K562 (cell line): ENCODE measurements at regions not wholly inside any gene's neighbourhood (a gene's known extent, or its start where the extent isn't known, plus 50 kb on each side); places are given as distances from the start of the nearest gene placed in this dataset.

Source experiments
- ATAC-seq: fragments of 200-7000 bp; cut with Tn5 transposase; 3 replicates; pipeline ENCODE4 v1.9.1; 2020; ENCODE audit warnings: moderate library complexity
- BruUV-seq: library from RNA; stranded (reverse); fragments of 400-500 nt; replicated peaks from 2 replicates; lab custom pipeline; 2021; lab: Mats Ljungman, UMichigan
- CTCF ChIA-PET: fragments of 300-600 bp; formaldehyde crosslinking; extraction: SDS; loops from one replicate; lab custom pipeline; 2021; ENCODE audit warnings: low intra/inter-chr PET ratio; lab: Yijun Ruan, JAX
- POLR2A ChIA-PET: fragments of 300-600, 350-650 bp; sonication (Branson Sonifier 250); formaldehyde crosslinking; extraction: SDS; loops from one replicate; lab custom pipeline; 2021; ENCODE audit warnings: antibody characterized with exemption, inconsistent platforms; lab: Yijun Ruan, JAX
- DNase-seq, 4 experiments: peaks; one replicate each; pipeline versions ENCODE4 v3.0.0 to v3.0.0-alpha.2; 2011 to 2018; ENCODE audit warnings: low spot score in 3 of 4, mixed read lengths in 3 of 4; ENCODE audit errors: extremely low read depth in 1 of 4
- FAIRE-seq: peaks from 2 replicates; lab custom pipeline; 2011; peaks lifted over from hg19 to GRCh38; lab: Jason Lieb, UNC
- H2AFZ ChIP-seq: 2 replicates; pipeline ENCODE4 v1.6.0; 2011; ENCODE audit warnings: low read depth, low read length, control low read depth, inconsistent platforms
- H3K27ac ChIP-seq: fragments of 200-600 bp; 3 replicates; pipeline ENCODE4 v1.8.0; 2011; ENCODE audit warnings: low read depth, mild to moderate bottlenecking, control low read depth, inconsistent platforms, low read length, moderate library complexity, mixed read lengths; ENCODE audit errors: extremely low read depth
- H3K27me3 ChIP-seq, 2 experiments: fragments of 300-600 bp in 1 of 2; 2 replicates in 1 of 2; 3 replicates in 1 of 2; pipeline versions ENCODE4 v1.6.0 to v1.8.0; 2011; ENCODE audit warnings: inconsistent platforms in 2 of 2, low read length in 2 of 2, mild to moderate bottlenecking in 1 of 2, mixed read lengths in 1 of 2, moderate library complexity in 1 of 2; ENCODE audit not compliant: control insufficient read depth in 2 of 2, insufficient read depth in 2 of 2
- H3K36me3 ChIP-seq: fragments of 300-600 bp; 3 replicates; pipeline ENCODE4 v1.8.0; 2011; ENCODE audit warnings: mild to moderate bottlenecking, low read length, inconsistent platforms; ENCODE audit not compliant: control insufficient read depth, insufficient read depth
- H3K4me1 ChIP-seq, 2 experiments: fragments of 200-600 bp in 1 of 2; replicated peaks in 1 of 2; 2 replicates in 1 of 2; 3 replicates in 1 of 2; pipeline versions ENCODE4 v1.5.1 to v1.8.0; 2011; ENCODE audit warnings: inconsistent platforms in 2 of 2, low read length in 2 of 2, mild to moderate bottlenecking in 1 of 2, mixed read lengths in 1 of 2, moderate library complexity in 1 of 2; ENCODE audit not compliant: control insufficient read depth in 2 of 2, insufficient read depth in 2 of 2
- H3K4me2 ChIP-seq: 2 replicates; pipeline ENCODE4 v1.6.1; 2011; ENCODE audit warnings: low read length, control low read depth, inconsistent platforms, mixed read lengths; ENCODE audit not compliant: insufficient read depth
- H3K4me3 ChIP-seq: fragments of 200-600 bp; sonication (generic), shearing (Covaris generic); 2 replicates; pipeline ENCODE4 v1.5.1; 2016; ENCODE audit warnings: control low read depth, inconsistent platforms
- H3K79me2 ChIP-seq: fragments of 200-600 bp; 3 replicates; pipeline ENCODE4 v1.8.0; 2011; ENCODE audit warnings: low read length, inconsistent platforms; ENCODE audit not compliant: control insufficient read depth, insufficient read depth
- H3K9ac ChIP-seq, 2 experiments: 2 replicates each; pipeline versions ENCODE4 v1.6.0 to v1.6.1; 2011; ENCODE audit warnings: low read depth in 2 of 2, low read length in 2 of 2, control low read depth in 1 of 2, inconsistent platforms in 1 of 2, mild to moderate bottlenecking in 1 of 2, mixed read lengths in 1 of 2; ENCODE audit not compliant: insufficient read depth in 1 of 2
- H3K9me1 ChIP-seq: one replicate; pipeline ENCODE4 v1.6.0; 2011; ENCODE audit warnings: inconsistent platforms, mild to moderate bottlenecking, low read length, moderate library complexity; ENCODE audit not compliant: control insufficient read depth, insufficient read depth
- H3K9me3 ChIP-seq: replicated peaks from 2 replicates; pipeline ENCODE4 v1.5.1; 2011; ENCODE audit warnings: low read depth, low read length, inconsistent platforms; ENCODE audit not compliant: control insufficient read depth, insufficient read depth
- H4K20me1 ChIP-seq: replicated peaks from 2 replicates; pipeline ENCODE4 v1.6.1; 2011; ENCODE audit warnings: low read length, inconsistent platforms, mixed read lengths; ENCODE audit not compliant: control insufficient read depth, insufficient read depth
- HMGN3 ChIP-seq: IDR thresholded peaks from 2 replicates; pipeline ENCODE4 v1.6.1; 2011; ENCODE audit warnings: borderline replicate concordance, low read depth, mild to moderate bottlenecking, mixed read lengths, low read length; ENCODE audit not compliant: insufficient read length; ENCODE audit errors: extremely low read depth
- L3MBTL2 ChIP-seq: fragments of 450-650 bp; IDR thresholded peaks from 2 replicates; pipeline ENCODE4 v1.6.1; 2016; ENCODE audit warnings: mild to moderate bottlenecking, moderate library complexity
- NRF1 ChIP-seq, 2 experiments: fragments of 450-650 bp; IDR thresholded peaks in 1 of 2; conservative IDR thresholded peaks in 1 of 2; 2 replicates each; pipeline ENCODE4 v1.6.1; 2014; ENCODE audit warnings: mild to moderate bottlenecking in 2 of 2
- RBM25 ChIP-seq: fragments of 200-400 bp; formaldehyde crosslinking; IDR thresholded peaks from 2 replicates; pipeline ENCODE4 v1.6.1; 2018; ENCODE audit warnings: low read length, low read depth, moderate library complexity; ENCODE audit not compliant: severe bottlenecking
- SMARCA4 ChIP-seq: fragments of 450-650 bp; IDR thresholded peaks from 2 replicates; pipeline ENCODE4 v1.6.1; 2016
- SNIP1 ChIP-seq: fragments of 450-650 bp; IDR thresholded peaks from 2 replicates; pipeline ENCODE4 v1.7.1; 2017; ENCODE audit warnings: low read depth, mild to moderate bottlenecking
- TAL1 ChIP-seq: fragments of 450-650 bp; IDR thresholded peaks from 2 replicates; pipeline ENCODE4 v1.6.1; 2016; ENCODE audit warnings: mild to moderate bottlenecking
- XRCC4 ChIP-seq: IDR thresholded peaks from one replicate; pipeline ENCODE4 v1.6.1; 2011; ENCODE audit not compliant: insufficient read depth, insufficient read length; ENCODE audit errors: extremely low read depth
- ZNF431 ChIP-seq: sonication (generic); formaldehyde crosslinking; IDR thresholded peaks from 2 replicates; pipeline ENCODE4 v1.8.0; 2022; ENCODE audit warnings: mild to moderate bottlenecking, missing genetic modification reagents
- WGBS: fragments of 100-300 bp; shearing (Covaris generic); methylation state at CpG from one replicate; pipeline ENCODE4 v1.1.6; 2016; ENCODE audit warnings: low coverage, mixed read lengths; ENCODE audit not compliant: insufficient coverage; ENCODE audit errors: missing lambda C conversion rate; 5-methylcytosine and 5-hydroxymethylcytosine counted together
- in situ Hi-C: fragments of 300-500 bp; cut with MboI; formaldehyde crosslinking; loops from 4 replicates; pipeline ENCODE4 v1.15.0; 2018; ENCODE audit warnings: inconsistent platforms, mixed read lengths
- intact Hi-C: fragments of 100-400 bp; cut with micrococcal nuclease; formaldehyde crosslinking; loops from 2 replicates; pipeline ENCODE4 v1.14.2; 2022
- TF ChIP-seq, protein P1 (sequence below): conservative IDR thresholded peaks from 2 replicates; pipeline ENCODE4 v1.6.1; 2011; ENCODE audit warnings: low read depth, mild to moderate bottlenecking, low read length; ENCODE audit not compliant: control insufficient read depth

DNA sequence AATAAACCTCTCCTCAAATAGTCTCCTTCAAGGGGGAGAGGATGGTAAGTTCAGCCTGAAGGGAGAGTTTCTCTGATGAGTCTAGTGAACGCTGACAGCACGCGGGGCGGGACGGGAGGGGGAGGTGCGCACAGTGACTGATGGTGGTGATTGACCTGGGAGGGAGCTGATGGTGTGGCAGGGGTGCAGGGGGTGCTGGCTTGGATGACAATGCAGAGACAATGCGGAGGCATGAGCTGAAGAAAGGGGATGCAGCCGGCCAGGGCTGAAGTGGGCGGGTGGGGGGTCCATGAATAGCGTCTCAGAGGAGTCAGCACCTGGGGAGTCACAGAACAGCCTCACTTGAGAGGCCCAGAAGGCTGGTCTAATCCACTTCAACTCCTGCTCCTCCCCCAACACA, 142.5 kb upstream of the PJA1 start (continued):
- TF ChIP-seq HMGN3 (no peak), NRF1 (conservative IDR thresholded peaks at IDR 0.05 in 1 of 2, IDR thresholded peaks at IDR 0.05 in 1 of 2) (no peak), SNIP1 (no peak), L3MBTL2 (no peak), ZNF431 (CRISPR knock-in tag) (no peak), SMARCA4 (no peak), TAL1 (no peak)
- TF ChIP-seq, protein P1, sequence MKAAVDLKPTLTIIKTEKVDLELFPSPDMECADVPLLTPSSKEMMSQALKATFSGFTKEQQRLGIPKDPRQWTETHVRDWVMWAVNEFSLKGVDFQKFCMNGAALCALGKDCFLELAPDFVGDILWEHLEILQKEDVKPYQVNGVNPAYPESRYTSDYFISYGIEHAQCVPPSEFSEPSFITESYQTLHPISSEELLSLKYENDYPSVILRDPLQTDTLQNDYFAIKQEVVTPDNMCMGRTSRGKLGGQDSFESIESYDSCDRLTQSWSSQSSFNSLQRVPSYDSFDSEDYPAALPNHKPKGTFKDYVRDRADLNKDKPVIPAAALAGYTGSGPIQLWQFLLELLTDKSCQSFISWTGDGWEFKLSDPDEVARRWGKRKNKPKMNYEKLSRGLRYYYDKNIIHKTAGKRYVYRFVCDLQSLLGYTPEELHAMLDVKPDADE: no peak
- TF ChIP-seq, all 486 proteins: peak for 0

DNA sequence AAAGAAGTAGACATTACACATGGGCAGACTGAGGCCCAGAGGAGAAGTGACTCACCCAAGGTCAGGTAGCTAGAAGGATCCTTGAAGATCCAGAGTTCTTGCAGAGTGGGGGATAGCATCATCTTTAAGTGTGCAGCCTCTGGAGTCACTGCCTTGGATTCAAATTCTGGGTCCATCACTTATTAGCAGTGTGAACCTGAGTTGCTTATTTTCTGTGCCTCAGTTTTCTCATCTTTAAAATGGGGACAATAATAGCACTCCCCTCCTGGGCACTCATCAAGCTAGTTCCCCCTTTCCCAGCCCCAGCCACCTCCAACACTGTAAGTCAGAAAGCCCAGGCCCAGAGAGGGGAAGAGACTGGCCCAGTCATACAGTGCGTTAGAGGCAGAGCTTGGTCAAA, 141.8 kb upstream of the PJA1 start:
- Histone ChIP-seq H3K4me2 (no peak overlapping the region), H4K20me1 (0 out of 2 replicates have a peak, but pooled peaks cover 3% of the 10 kb centered on the region), H3K9me3 (no peaks in the 10 kb centered on the region), H3K4me1 (peaks cover 0 to 6% of the 10 kb centered on the region in 2 experiments; a peak in 1 of 5 replicates), H3K9ac (no peak overlapping the region), H3K27ac (no peak overlapping the region), H3K9me1 (no peaks in the 10 kb centered on the region), H3K4me3 (no peak overlapping the region), H3K27me3 (peaks cover 0 to 12% of the 10 kb centered on the region in 2 experiments; a peak in 1 of 5 replicates), H3K36me3 (no peaks in the 10 kb centered on the region), H3K79me2 (no peaks in the 10 kb centered on the region), H2AFZ (no peak overlapping the region)
- CTCF ChIA-PET: no interaction called here
- in situ Hi-C loops: no loop called here
- no TSS peak for BruUV-seq
- intact Hi-C loops: no loop called here
- POLR2A ChIA-PET: no interaction called here
- DNase-seq (no peak), ATAC-seq (no peak), FAIRE-seq (no peak)
- 0% methylated on average over 1 of the region's 1 CpG for WGBS
- peak; percentile 65 for TF ChIP-seq RBM25
- TF ChIP-seq XRCC4: no peak
- TF ChIP-seq, all 486 proteins: peak for 1
